ENCODE measurements at regions not wholly inside any gene's neighbourhood (a gene's known extent, or its start where the extent isn't known, plus 50 kb on each side); places are given as distances from the start of the nearest gene placed in this dataset.
"Not testable (repeated sequence)": the region's sequence is repeated elsewhere in the genome, so short reads cannot be mapped to it uniquely, and the experiment has no call there.

- no peak for DNase-seq
Observed at GRCh38 chr6:19159561-19159960, 677.6 kb upstream of the ID4 start.

GRCh38 chr6:19160081-19160730, 677.0 kb upstream of the ID4 start:
- DNase-seq, result peak; percentile 31

- DNase-seq, result no peak
Observed at GRCh38 chr6:19167251-19167650, 669.9 kb upstream of the ID4 start.

- no peak for DNase-seq
Observed at GRCh38 chr6:19169366-19169765, 667.8 kb upstream of the ID4 start.

- DNase-seq, result no peak
Observed at GRCh38 chr6:19175023-19175422, 662.1 kb upstream of the ID4 start.

GRCh38 chr6:19180348-19181072, 656.7 kb upstream of the ID4 start:
- peak; percentile 37 for DNase-seq

GRCh38 chr6:19181211-19181610, 656.0 kb upstream of the ID4 start:
- no peak for DNase-seq

- DNase-seq, result no peak
Observed at GRCh38 chr6:19193624-19194023, 643.5 kb upstream of the ID4 start.

GRCh38 chr6:19204445-19204844, 632.7 kb upstream of the ID4 start:
- DNase-seq, result no peak

- DNase-seq, result no peak
Observed at GRCh38 chr6:19205076-19205475, 632.1 kb upstream of the ID4 start.

GRCh38 chr6:19209202-19209601, 628.0 kb upstream of the ID4 start:
- no peak for DNase-seq

- peak; percentile 52 for DNase-seq
Observed at GRCh38 chr6:19210849-19211590, 626.1 kb upstream of the ID4 start.

- DNase-seq, result no peak
Observed at GRCh38 chr6:19214231-19214630, 622.9 kb upstream of the ID4 start.

- DNase-seq, result no peak
Observed at GRCh38 chr6:19219931-19220330, 617.2 kb upstream of the ID4 start.

- no peak for DNase-seq
Observed at GRCh38 chr6:19231878-19232561, 605.1 kb upstream of the ID4 start.

- DNase-seq, result no peak
Observed at GRCh38 chr6:19245656-19246055, 591.5 kb upstream of the ID4 start.

GRCh38 chr6:19247181-19247580, 590.0 kb upstream of the ID4 start:
- not testable (repeated sequence) for DNase-seq

- DNase-seq, result not testable (repeated sequence)
Observed at GRCh38 chr6:19256123-19256522, 581.0 kb upstream of the ID4 start.

GRCh38 chr6:19261642-19262041, 575.5 kb upstream of the ID4 start:
- DNase-seq, result no peak

- no peak for DNase-seq
Observed at GRCh38 chr6:19268117-19268516, 569.1 kb upstream of the ID4 start.

- no peak for DNase-seq
Observed at GRCh38 chr6:19268718-19269117, 568.5 kb upstream of the ID4 start.

GRCh38 chr6:19269341-19269898, 567.8 kb upstream of the ID4 start:
- no peak for DNase-seq

- no peak for DNase-seq
Observed at GRCh38 chr6:19270616-19271015, 566.6 kb upstream of the ID4 start.

Data from OCI-M1 (cell line).